Endothelial cell of umbilical vein (primary cell): ENCODE measurements at regions not wholly inside any gene's neighbourhood (a gene's known extent, or its start where the extent isn't known, plus 50 kb on each side); places are given as distances from the start of the nearest gene placed in this dataset.

Experiments
- BruUV-seq: library from RNA; stranded (reverse); fragments of 400-500 nt; replicated peaks from 2 replicates; lab custom pipeline; 2021; lab: Mats Ljungman, UMichigan
- CTCF ChIA-PET: fragments of 300-600, 350-600 bp; sonication (Branson Sonifier 250); formaldehyde crosslinking; loops from one replicate; lab custom pipeline; 2021; ENCODE audit warnings: antibody characterized with exemption, inconsistent platforms; lab: Charles Lee
- POLR2A ChIA-PET: fragments of 300-600, 350-600 bp; sonication (Branson Sonifier 250); formaldehyde crosslinking; loops from one replicate; lab custom pipeline; 2021; ENCODE audit warnings: antibody characterized with exemption, inconsistent platforms; lab: Charles Lee
- DNase-seq: peaks from one replicate; pipeline ENCODE4 v3.0.0-alpha.2; 2011; ENCODE audit warnings: low read depth, low spot score
- FAIRE-seq: peaks from 2 replicates; lab custom pipeline; 2011; peaks lifted over from hg19 to GRCh38; lab: Jason Lieb, UNC
- H2AFZ ChIP-seq: 2 replicates; pipeline ENCODE4 v1.6.0; 2012; ENCODE audit warnings: low read depth, low read length, control low read depth, inconsistent platforms
- H3K27ac ChIP-seq: 2 replicates; pipeline ENCODE4 v1.5.1; 2011; ENCODE audit warnings: low read depth, mild to moderate bottlenecking, control low read depth, low read length, moderate library complexity; ENCODE audit not compliant: insufficient read depth
- H3K27me3 ChIP-seq, 2 experiments: 2 replicates each; pipeline versions ENCODE4 v1.6.0 to v1.6.1; 2011; ENCODE audit warnings: low read length in 2 of 2, mixed read lengths in 1 of 2; ENCODE audit not compliant: control insufficient read depth in 2 of 2, insufficient read depth in 2 of 2
- H3K36me3 ChIP-seq, 2 experiments: 2 replicates in 1 of 2; 3 replicates in 1 of 2; pipeline ENCODE4 v1.5.1; 2011; ENCODE audit warnings: low read length in 2 of 2, mild to moderate bottlenecking in 1 of 2, moderate library complexity in 1 of 2; ENCODE audit not compliant: control insufficient read depth in 2 of 2, insufficient read depth in 2 of 2; ENCODE audit errors: extremely low read depth in 1 of 2
- H3K4me1 ChIP-seq: 3 replicates; pipeline ENCODE4 v1.5.1; 2011; ENCODE audit warnings: mild to moderate bottlenecking, low read length; ENCODE audit not compliant: control insufficient read depth, insufficient read depth; ENCODE audit errors: extremely low read depth
- H3K4me2 ChIP-seq: 2 replicates; pipeline ENCODE4 v1.6.1; 2011; ENCODE audit warnings: low read length, control low read depth, mixed read lengths; ENCODE audit not compliant: insufficient read depth
- H3K4me3 ChIP-seq, 3 experiments: fragments of 200-600 bp in 1 of 3; sonication (generic), shearing (Covaris generic) in 1 of 3; replicated peaks in 1 of 3; 2 replicates each; pipeline ENCODE4 v1.5.1; 2011 to 2016; ENCODE audit warnings: control low read depth in 3 of 3, low read length in 3 of 3, mild to moderate bottlenecking in 2 of 3, inconsistent platforms in 1 of 3, low read depth in 1 of 3, moderate library complexity in 1 of 3; ENCODE audit not compliant: insufficient read depth in 1 of 3
- H3K79me2 ChIP-seq: 2 replicates; pipeline ENCODE4 v1.6.0; 2012; ENCODE audit warnings: low read length, inconsistent platforms; ENCODE audit not compliant: control insufficient read depth, insufficient read depth
- H3K9ac ChIP-seq: replicated peaks from 2 replicates; pipeline ENCODE3; 2011; ENCODE audit warnings: low read length, control low read depth; ENCODE audit not compliant: insufficient read depth; ENCODE audit errors: extremely low read depth
- H3K9me1 ChIP-seq: replicated peaks from 3 replicates; pipeline ENCODE4 v1.6.0; 2011; ENCODE audit warnings: mild to moderate bottlenecking, low read length; ENCODE audit not compliant: control insufficient read depth, insufficient read depth; ENCODE audit errors: extremely low read depth
- H3K9me3 ChIP-seq: replicated peaks from 2 replicates; pipeline ENCODE4 v1.5.1; 2012; ENCODE audit warnings: low read length, inconsistent platforms; ENCODE audit not compliant: control insufficient read depth, insufficient read depth
- H4K20me1 ChIP-seq: replicated peaks from 2 replicates; pipeline ENCODE3; 2011; ENCODE audit warnings: mild to moderate bottlenecking, low read length; ENCODE audit not compliant: control insufficient read depth, insufficient read depth; ENCODE audit errors: extremely low read depth
- CTCF ChIP-seq, 2 donors: IDR thresholded peaks; 1 replicate in 1 of 2; 2 replicates in 1 of 2; pipeline ENCODE4 v1.5.1; 2011; ENCODE audit warnings: low read length in 2 of 2, mild to moderate bottlenecking in 2 of 2, moderate library complexity in 2 of 2, control low read depth in 1 of 2, inconsistent platforms in 1 of 2, low read depth in 1 of 2; ENCODE audit not compliant: insufficient read depth in 1 of 2; ENCODE audit errors: extremely low read depth in 1 of 2
- FOS ChIP-seq: IDR thresholded peaks from 2 replicates; pipeline ENCODE4 v1.6.1; 2011; ENCODE audit warnings: mild to moderate bottlenecking, low read length, moderate library complexity, borderline replicate concordance; ENCODE audit not compliant: insufficient read depth
- JUN ChIP-seq: IDR thresholded peaks from 2 replicates; pipeline ENCODE4 v1.6.1; 2011; ENCODE audit warnings: borderline replicate concordance, low read depth; ENCODE audit not compliant: insufficient read length, insufficient read depth
- MAX ChIP-seq: IDR thresholded peaks from 2 replicates; pipeline ENCODE4 v1.6.1; 2011; ENCODE audit not compliant: insufficient read depth, insufficient read length
- MYC ChIP-seq: IDR thresholded peaks from one replicate; pipeline ENCODE4 v1.6.1; 2011; ENCODE audit warnings: mild to moderate bottlenecking, low read depth, low read length
- POLR2A ChIP-seq: IDR thresholded peaks from 2 replicates; pipeline ENCODE4 v1.6.1; 2012; ENCODE audit warnings: low read depth, mild to moderate bottlenecking, control low read depth, low read length
- POLR2AphosphoS5 ChIP-seq: IDR thresholded peaks from 2 replicates; pipeline ENCODE4 v1.6.1; 2012; ENCODE audit warnings: low read depth, mild to moderate bottlenecking, control low read depth, low read length, moderate library complexity; ENCODE audit not compliant: insufficient read depth
- dilution Hi-C: fragments of 300-500 bp; cut with MboI; formaldehyde crosslinking; loops from one replicate; pipeline ENCODE4 v1.15.0; 2019; ENCODE audit warnings: low sequenced_read_pairs; ENCODE audit not compliant: extremely low pct_ligation_motif_present
- intact Hi-C: fragments of 100-400 bp; cut with micrococcal nuclease; formaldehyde crosslinking; loops from one replicate; pipeline ENCODE4 v1.10.0; 2022

- dilution Hi-C loops = no loop called here
- H3K9me3 ChIP-seq = no peaks in the 10 kb centered on the region
- no TSS peak for BruUV-seq
- H3K4me2 ChIP-seq = no peak overlapping the region
- POLR2A ChIA-PET = no interaction called here
- no peak overlapping the region for H3K9ac ChIP-seq
- FAIRE-seq (no peak), DNase-seq (no peak)
- no peaks in the 10 kb centered on the region for H3K36me3 ChIP-seq
- H4K20me1 ChIP-seq = no peaks in the 10 kb centered on the region
- H2AFZ ChIP-seq = no peak overlapping the region
- H3K27me3 ChIP-seq = no peaks in the 10 kb centered on the region
- no peaks in the 10 kb centered on the region for H3K4me1 ChIP-seq
- no peak overlapping the region for H3K27ac ChIP-seq
- CTCF ChIA-PET = no interaction called here
- intact Hi-C loops = no loop called here
- H3K79me2 ChIP-seq = no peaks in the 10 kb centered on the region
- no peak overlapping the region for H3K4me3 ChIP-seq
- no peaks in the 10 kb centered on the region for H3K9me1 ChIP-seq
- TF ChIP-seq POLR2AphosphoS5 (no peak), JUN (no peak), MYC (no peak), CTCF (IDR thresholded peaks at IDR 0.05; ENCODE audit: extremely low read depth in 1 of 2, insufficient read depth in 1 of 2, low read depth in 1 of 2, low read length in 2 of 2) (no peak), MAX (no peak), FOS (no peak)
These were observed 254.7 kb upstream of the OBI1 start for GRCh38 chr13:78913656-78914055.

GRCh38 chr13:78910147-78910546 lies 251.2 kb upstream of the OBI1 start:
- DNase-seq = no peak
- Histone ChIP-seq H3K4me1 (no peaks in the 10 kb centered on the region), H3K27me3 (no peaks in the 10 kb centered on the region), H3K79me2 (no peaks in the 10 kb centered on the region), H4K20me1 (no peaks in the 10 kb centered on the region), H3K27ac (no peak overlapping the region), H3K9me1 (no peaks in the 10 kb centered on the region), H3K36me3 (no peaks in the 10 kb centered on the region), H3K4me2 (no peak overlapping the region), H3K9me3 (no peaks in the 10 kb centered on the region), H3K4me3 (no peak overlapping the region), H3K9ac (no peak overlapping the region), H2AFZ (no peak overlapping the region)
- no peak for FAIRE-seq
- intact Hi-C loops = no loop called here
- no TSS peak for BruUV-seq
- dilution Hi-C loops = no loop called here
- ChIA-PET POLR2A (no interaction called here), CTCF (no interaction called here)
- TF ChIP-seq POLR2A = no peak
